ENCODE measurements at regions not wholly inside any gene's neighbourhood (a gene's known extent, or its start where the extent isn't known, plus 50 kb on each side); places are given as distances from the start of the nearest gene placed in this dataset.

DNA sequence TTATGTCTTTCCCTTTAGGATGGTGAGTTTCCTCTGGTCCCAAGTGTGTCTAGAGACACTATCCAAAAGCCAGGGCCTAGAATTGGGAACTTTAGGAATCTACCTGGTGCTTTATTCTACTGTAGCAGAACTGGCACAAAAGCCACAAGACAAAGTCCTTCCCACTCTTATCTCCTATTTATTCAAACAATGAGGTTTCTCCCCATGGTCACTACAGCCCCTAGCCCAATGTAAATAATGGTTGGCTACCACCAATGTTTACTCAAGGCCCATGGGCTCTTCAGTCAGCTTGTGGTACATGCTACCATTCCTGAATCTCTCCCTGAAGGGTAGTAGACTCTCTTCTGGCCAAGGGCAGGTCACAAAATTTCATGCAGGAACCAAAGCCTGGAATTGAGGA, 789.4 kb upstream of the KIF2B start:
- no peak for TF ChIP-seq POLR2A (IDR thresholded peaks at IDR 0.05)
- TF ChIP-seq, protein P1, sequence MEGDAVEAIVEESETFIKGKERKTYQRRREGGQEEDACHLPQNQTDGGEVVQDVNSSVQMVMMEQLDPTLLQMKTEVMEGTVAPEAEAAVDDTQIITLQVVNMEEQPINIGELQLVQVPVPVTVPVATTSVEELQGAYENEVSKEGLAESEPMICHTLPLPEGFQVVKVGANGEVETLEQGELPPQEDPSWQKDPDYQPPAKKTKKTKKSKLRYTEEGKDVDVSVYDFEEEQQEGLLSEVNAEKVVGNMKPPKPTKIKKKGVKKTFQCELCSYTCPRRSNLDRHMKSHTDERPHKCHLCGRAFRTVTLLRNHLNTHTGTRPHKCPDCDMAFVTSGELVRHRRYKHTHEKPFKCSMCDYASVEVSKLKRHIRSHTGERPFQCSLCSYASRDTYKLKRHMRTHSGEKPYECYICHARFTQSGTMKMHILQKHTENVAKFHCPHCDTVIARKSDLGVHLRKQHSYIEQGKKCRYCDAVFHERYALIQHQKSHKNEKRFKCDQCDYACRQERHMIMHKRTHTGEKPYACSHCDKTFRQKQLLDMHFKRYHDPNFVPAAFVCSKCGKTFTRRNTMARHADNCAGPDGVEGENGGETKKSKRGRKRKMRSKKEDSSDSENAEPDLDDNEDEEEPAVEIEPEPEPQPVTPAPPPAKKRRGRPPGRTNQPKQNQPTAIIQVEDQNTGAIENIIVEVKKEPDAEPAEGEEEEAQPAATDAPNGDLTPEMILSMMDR (IDR thresholded peaks at IDR 0.05) = no peak

Measured in thyroid gland (tissue), 4 donors.